K562 (cell line): ENCODE measurements at regions not wholly inside any gene's neighbourhood (a gene's known extent, or its start where the extent isn't known, plus 50 kb on each side); places are given as distances from the start of the nearest gene placed in this dataset.

Experiments
- ATAC-seq: fragments of 200-7000 bp; cut with Tn5 transposase; 3 replicates; pipeline ENCODE4 v1.9.1; 2020; ENCODE audit warnings: moderate library complexity
- BruUV-seq: library from RNA; stranded (reverse); fragments of 400-500 nt; replicated peaks from 2 replicates; lab custom pipeline; 2021; lab: Mats Ljungman, UMichigan
- CTCF ChIA-PET: fragments of 300-600 bp; formaldehyde crosslinking; extraction: SDS; loops from one replicate; lab custom pipeline; 2021; ENCODE audit warnings: low intra/inter-chr PET ratio; lab: Yijun Ruan, JAX
- POLR2A ChIA-PET: fragments of 300-600, 350-650 bp; sonication (Branson Sonifier 250); formaldehyde crosslinking; extraction: SDS; loops from one replicate; lab custom pipeline; 2021; ENCODE audit warnings: antibody characterized with exemption, inconsistent platforms; lab: Yijun Ruan, JAX
- DNase-seq, 4 experiments: peaks; one replicate each; pipeline versions ENCODE4 v3.0.0 to v3.0.0-alpha.2; 2011 to 2018; ENCODE audit warnings: low spot score in 3 of 4, mixed read lengths in 3 of 4; ENCODE audit errors: extremely low read depth in 1 of 4
- FAIRE-seq: peaks from 2 replicates; lab custom pipeline; 2011; peaks lifted over from hg19 to GRCh38; lab: Jason Lieb, UNC
- H2AFZ ChIP-seq: 2 replicates; pipeline ENCODE4 v1.6.0; 2011; ENCODE audit warnings: low read depth, low read length, control low read depth, inconsistent platforms
- H3K27ac ChIP-seq: fragments of 200-600 bp; 3 replicates; pipeline ENCODE4 v1.8.0; 2011; ENCODE audit warnings: low read depth, mild to moderate bottlenecking, control low read depth, inconsistent platforms, low read length, moderate library complexity, mixed read lengths; ENCODE audit errors: extremely low read depth
- H3K27me3 ChIP-seq, 2 experiments: fragments of 300-600 bp in 1 of 2; 2 replicates in 1 of 2; 3 replicates in 1 of 2; pipeline versions ENCODE4 v1.6.0 to v1.8.0; 2011; ENCODE audit warnings: inconsistent platforms in 2 of 2, low read length in 2 of 2, mild to moderate bottlenecking in 1 of 2, mixed read lengths in 1 of 2, moderate library complexity in 1 of 2; ENCODE audit not compliant: control insufficient read depth in 2 of 2, insufficient read depth in 2 of 2
- H3K36me3 ChIP-seq: fragments of 300-600 bp; 3 replicates; pipeline ENCODE4 v1.8.0; 2011; ENCODE audit warnings: mild to moderate bottlenecking, low read length, inconsistent platforms; ENCODE audit not compliant: control insufficient read depth, insufficient read depth
- H3K4me1 ChIP-seq, 2 experiments: fragments of 200-600 bp in 1 of 2; replicated peaks in 1 of 2; 2 replicates in 1 of 2; 3 replicates in 1 of 2; pipeline versions ENCODE4 v1.5.1 to v1.8.0; 2011; ENCODE audit warnings: inconsistent platforms in 2 of 2, low read length in 2 of 2, mild to moderate bottlenecking in 1 of 2, mixed read lengths in 1 of 2, moderate library complexity in 1 of 2; ENCODE audit not compliant: control insufficient read depth in 2 of 2, insufficient read depth in 2 of 2
- H3K4me2 ChIP-seq: 2 replicates; pipeline ENCODE4 v1.6.1; 2011; ENCODE audit warnings: low read length, control low read depth, inconsistent platforms, mixed read lengths; ENCODE audit not compliant: insufficient read depth
- H3K4me3 ChIP-seq: fragments of 200-600 bp; sonication (generic), shearing (Covaris generic); 2 replicates; pipeline ENCODE4 v1.5.1; 2016; ENCODE audit warnings: control low read depth, inconsistent platforms
- H3K79me2 ChIP-seq: fragments of 200-600 bp; 3 replicates; pipeline ENCODE4 v1.8.0; 2011; ENCODE audit warnings: low read length, inconsistent platforms; ENCODE audit not compliant: control insufficient read depth, insufficient read depth
- H3K9ac ChIP-seq, 2 experiments: 2 replicates each; pipeline versions ENCODE4 v1.6.0 to v1.6.1; 2011; ENCODE audit warnings: low read depth in 2 of 2, low read length in 2 of 2, control low read depth in 1 of 2, inconsistent platforms in 1 of 2, mild to moderate bottlenecking in 1 of 2, mixed read lengths in 1 of 2; ENCODE audit not compliant: insufficient read depth in 1 of 2
- H3K9me1 ChIP-seq: one replicate; pipeline ENCODE4 v1.6.0; 2011; ENCODE audit warnings: inconsistent platforms, mild to moderate bottlenecking, low read length, moderate library complexity; ENCODE audit not compliant: control insufficient read depth, insufficient read depth
- H3K9me3 ChIP-seq: replicated peaks from 2 replicates; pipeline ENCODE4 v1.5.1; 2011; ENCODE audit warnings: low read depth, low read length, inconsistent platforms; ENCODE audit not compliant: control insufficient read depth, insufficient read depth
- H4K20me1 ChIP-seq: replicated peaks from 2 replicates; pipeline ENCODE4 v1.6.1; 2011; ENCODE audit warnings: low read length, inconsistent platforms, mixed read lengths; ENCODE audit not compliant: control insufficient read depth, insufficient read depth
- E2F6 ChIP-seq, 2 experiments: IDR thresholded peaks; 2 replicates each; pipeline ENCODE4 v1.6.1; 2011; ENCODE audit warnings: borderline replicate concordance in 1 of 2, control low read depth in 1 of 2, low read depth in 1 of 2, low read length in 1 of 2, mild to moderate bottlenecking in 1 of 2, mixed read lengths in 1 of 2, moderate library complexity in 1 of 2; ENCODE audit not compliant: insufficient read depth in 1 of 2, insufficient read length in 1 of 2, poor library complexity in 1 of 2, severe bottlenecking in 1 of 2; ENCODE audit errors: extremely low read depth in 1 of 2
- GABPB2 ChIP-seq: fragments of 250-450 bp; sonication (Bioruptor Pico); conservative IDR thresholded peaks from 2 replicates; pipeline ENCODE4 v1.5.1; 2021; ENCODE audit warnings: mild to moderate bottlenecking
- HDGF ChIP-seq: fragments of 450-650 bp; IDR thresholded peaks from 2 replicates; pipeline ENCODE4 v1.6.1; 2016
- NCOA4 ChIP-seq: fragments of 450-650 bp; IDR thresholded peaks from 2 replicates; pipeline ENCODE4 v1.6.1; 2018; ENCODE audit warnings: mild to moderate bottlenecking; ENCODE audit not compliant: partially characterized antibody
- NR0B1 ChIP-seq: fragments of 450-650 bp; IDR thresholded peaks from one replicate; pipeline ENCODE4 v1.6.1; 2018; ENCODE audit warnings: mild to moderate bottlenecking, moderate library complexity; ENCODE audit not compliant: partially characterized antibody
- RHOXF2B ChIP-seq: fragments of 250-450 bp; sonication (Bioruptor Pico); conservative IDR thresholded peaks from 2 replicates; pipeline ENCODE4 v1.5.1; 2021
- SIN3A ChIP-seq, 2 experiments: fragments of 150-350 bp in 1 of 2; IDR thresholded peaks; 2 replicates each; pipeline ENCODE4 v1.6.1; 2011 to 2016; ENCODE audit warnings: borderline replicate concordance in 2 of 2, low read depth in 2 of 2, low read length in 2 of 2, mild to moderate bottlenecking in 2 of 2, moderate library complexity in 2 of 2; ENCODE audit not compliant: control insufficient read depth in 1 of 2
- TAF9B ChIP-seq: fragments of 450-650 bp; IDR thresholded peaks from 2 replicates; pipeline ENCODE4 v1.6.1; 2018; ENCODE audit warnings: mild to moderate bottlenecking; ENCODE audit not compliant: partially characterized antibody
- THRA ChIP-seq: fragments of 450-650 bp; IDR thresholded peaks from 2 replicates; pipeline ENCODE4 v1.6.1; 2017; ENCODE audit warnings: mild to moderate bottlenecking, moderate library complexity
- ZBTB2 ChIP-seq: fragments of 450-650 bp; IDR thresholded peaks from 2 replicates; pipeline ENCODE4 v1.6.1; 2016; ENCODE audit warnings: antibody characterized with exemption
- ZBTB5 ChIP-seq: fragments of 450-650 bp; IDR thresholded peaks from 2 replicates; pipeline ENCODE4 v1.6.1; 2017; ENCODE audit warnings: antibody characterized with exemption
- ZNF23 ChIP-seq: fragments of 250-450 bp; sonication (Bioruptor Pico); IDR thresholded peaks from 2 replicates; pipeline ENCODE4 v1.4.0; 2020; ENCODE audit warnings: mild to moderate bottlenecking
- ZNF274 ChIP-seq: IDR thresholded peaks from 2 replicates; pipeline ENCODE4 v1.6.1; 2011; ENCODE audit warnings: low read depth, mild to moderate bottlenecking, low read length, moderate library complexity, borderline replicate concordance
- ZNF282 ChIP-seq: sonication (generic); formaldehyde crosslinking; IDR thresholded peaks from 2 replicates; pipeline ENCODE4 v1.8.1; 2023; ENCODE audit warnings: missing genetic modification reagents
- ZNF436 ChIP-seq: fragments of 250-450, 450-650 bp; sonication (Bioruptor Pico); formaldehyde crosslinking; IDR thresholded peaks from 2 replicates; pipeline ENCODE4 v1.7.0; 2020; ENCODE audit warnings: mild to moderate bottlenecking
- ZNF766 ChIP-seq: fragments of 200-800 bp; sonication (Bioruptor generic); conservative IDR thresholded peaks from 2 replicates; pipeline ENCODE4 v1.6.1; 2016; ENCODE audit warnings: missing genetic modification characterization, missing compliant biosample characterization
- WGBS: fragments of 100-300 bp; shearing (Covaris generic); methylation state at CpG from one replicate; pipeline ENCODE4 v1.1.6; 2016; ENCODE audit warnings: low coverage, mixed read lengths; ENCODE audit not compliant: insufficient coverage; ENCODE audit errors: missing lambda C conversion rate; 5-methylcytosine and 5-hydroxymethylcytosine counted together
- in situ Hi-C: fragments of 300-500 bp; cut with MboI; formaldehyde crosslinking; loops from 4 replicates; pipeline ENCODE4 v1.15.0; 2018; ENCODE audit warnings: inconsistent platforms, mixed read lengths
- intact Hi-C: fragments of 100-400 bp; cut with micrococcal nuclease; formaldehyde crosslinking; loops from 2 replicates; pipeline ENCODE4 v1.14.2; 2022

- H3K4me3 ChIP-seq: no peak overlapping the region
- DNase-seq (no peak), ATAC-seq (no peak), FAIRE-seq (no peak)
- no peak overlapping the region for H3K9ac ChIP-seq
- in situ Hi-C loops (no loop called here), intact Hi-C loops (no loop called here)
- no TSS peak for BruUV-seq
- no peaks in the 10 kb centered on the region for H4K20me1 ChIP-seq
- ChIA-PET POLR2A (no interaction called here), CTCF (no interaction called here)
- no peaks in the 10 kb centered on the region for H3K4me1 ChIP-seq
- no peaks in the 10 kb centered on the region for H3K9me3 ChIP-seq
- no peak overlapping the region for H3K4me2 ChIP-seq
- H3K79me2 ChIP-seq: no peaks in the 10 kb centered on the region
- no peak overlapping the region for H2AFZ ChIP-seq
- H3K27me3 ChIP-seq: no peaks in the 10 kb centered on the region
- no peaks in the 10 kb centered on the region for H3K9me1 ChIP-seq
- no peaks in the 10 kb centered on the region for H3K36me3 ChIP-seq
- WGBS: 0% methylated on average over 10 of the region's 10 CpGs
- H3K27ac ChIP-seq: no peak overlapping the region
- TF ChIP-seq ZBTB2 (no peak), HDGF (no peak), GABPB2 (no peak), ZNF274 (no peak), NCOA4 (no peak), ZNF282 (CRISPR knock-in tag) (no peak), E2F6 (IDR thresholded peaks at IDR 0.05; ENCODE audit: borderline replicate concordance in 1 of 2, extremely low read depth in 1 of 2, insufficient read depth in 1 of 2, insufficient read length in 1 of 2, low read depth in 1 of 2, low read length in 1 of 2, poor library complexity in 1 of 2, severe bottlenecking in 1 of 2) (no peak), TAF9B (no peak), ZNF436 (CRISPR knock-in tag) (no peak), RHOXF2B (no peak), ZNF23 (CRISPR knock-in tag) (no peak), SIN3A (IDR thresholded peaks at IDR 0.05; ENCODE audit: borderline replicate concordance in 2 of 2, control insufficient read depth in 1 of 2, low read depth in 2 of 2, low read length in 2 of 2) (no peak), THRA (no peak), ZBTB5 (no peak), ZNF766 (CRISPR knock-in tag) (no peak), NR0B1 (no peak)
Measured at GRCh38 chr20:10812759-10813327, 139.0 kb upstream of the JAG1 start.
